ENCODE measurements at regions not wholly inside any gene's neighbourhood (a gene's known extent, or its start where the extent isn't known, plus 50 kb on each side); places are given as distances from the start of the nearest gene placed in this dataset.

GRCh38 chr18:22055466-22056238 lies 113.7 kb upstream of the GATA6 start:
- intact Hi-C loops (cut with DNase I) = no loop called here
- TF ChIP-seq, protein P1, sequence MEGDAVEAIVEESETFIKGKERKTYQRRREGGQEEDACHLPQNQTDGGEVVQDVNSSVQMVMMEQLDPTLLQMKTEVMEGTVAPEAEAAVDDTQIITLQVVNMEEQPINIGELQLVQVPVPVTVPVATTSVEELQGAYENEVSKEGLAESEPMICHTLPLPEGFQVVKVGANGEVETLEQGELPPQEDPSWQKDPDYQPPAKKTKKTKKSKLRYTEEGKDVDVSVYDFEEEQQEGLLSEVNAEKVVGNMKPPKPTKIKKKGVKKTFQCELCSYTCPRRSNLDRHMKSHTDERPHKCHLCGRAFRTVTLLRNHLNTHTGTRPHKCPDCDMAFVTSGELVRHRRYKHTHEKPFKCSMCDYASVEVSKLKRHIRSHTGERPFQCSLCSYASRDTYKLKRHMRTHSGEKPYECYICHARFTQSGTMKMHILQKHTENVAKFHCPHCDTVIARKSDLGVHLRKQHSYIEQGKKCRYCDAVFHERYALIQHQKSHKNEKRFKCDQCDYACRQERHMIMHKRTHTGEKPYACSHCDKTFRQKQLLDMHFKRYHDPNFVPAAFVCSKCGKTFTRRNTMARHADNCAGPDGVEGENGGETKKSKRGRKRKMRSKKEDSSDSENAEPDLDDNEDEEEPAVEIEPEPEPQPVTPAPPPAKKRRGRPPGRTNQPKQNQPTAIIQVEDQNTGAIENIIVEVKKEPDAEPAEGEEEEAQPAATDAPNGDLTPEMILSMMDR (IDR thresholded peaks at IDR 0.05) = no peak
- Histone ChIP-seq H3K9me3 (peaks cover 0 to 9% of the 10 kb centered on the region in 2 donors), H3K27ac (no peak overlapping the region), H3K36me3 (no peaks in the 10 kb centered on the region), H3K27me3 (no peaks in the 10 kb centered on the region), H3K4me1 (no peaks in the 10 kb centered on the region), H3K4me3 (no peak overlapping the region)
- ATAC-seq = no peak
- no peak for DNase-seq

DNA sequence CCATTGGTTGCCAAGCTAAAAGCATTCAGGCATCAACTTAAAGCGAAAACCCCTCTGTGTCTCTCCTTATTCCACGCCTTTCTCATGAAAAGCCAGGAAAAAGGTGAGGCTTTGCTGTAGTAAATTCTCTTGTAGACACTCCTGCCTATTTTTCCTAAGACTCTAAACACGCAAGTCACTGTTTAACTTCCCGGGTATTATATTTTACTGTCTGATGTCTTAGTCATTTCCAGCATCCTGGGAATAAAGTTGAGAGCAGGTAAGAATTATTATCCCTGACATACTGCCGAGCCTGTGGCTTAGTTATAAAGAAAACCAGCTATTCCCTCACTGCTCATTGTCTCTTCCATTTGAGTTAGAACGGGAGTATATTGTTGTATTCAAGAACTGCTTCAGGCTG lies 112.4 kb upstream of the GATA6 start:
- no peak overlapping the region for H3K4me3 ChIP-seq
- H3K36me3 ChIP-seq = no peaks in the 10 kb centered on the region
- ATAC-seq (no peak), DNase-seq (no peak)
- peaks cover 0 to 9% of the 10 kb centered on the region in 2 donors for H3K9me3 ChIP-seq
- no peaks in the 10 kb centered on the region for H3K27me3 ChIP-seq
- H3K27ac ChIP-seq = no peak overlapping the region
- intact Hi-C loops (cut with DNase I) = no loop called here
- TF ChIP-seq, protein P1 (IDR thresholded peaks at IDR 0.05) = no peak
- H3K4me1 ChIP-seq = no peaks in the 10 kb centered on the region

- Histone ChIP-seq H3K27me3 (no peaks in the 10 kb centered on the region), H3K4me3 (no peak overlapping the region), H3K36me3 (no peaks in the 10 kb centered on the region), H3K4me1 (no peaks in the 10 kb centered on the region), H3K27ac (no peak overlapping the region), H3K9me3 (peaks cover 0 to 9% of the 10 kb centered on the region in 2 donors)
- DNase-seq = no peak
- peak; percentile 16 for ATAC-seq
- intact Hi-C loops (cut with DNase I) = no loop called here
- TF ChIP-seq, protein P1 (IDR thresholded peaks at IDR 0.05) = no peak
Observed at GRCh38 chr18:22057908-22058527, 111.4 kb upstream of the GATA6 start.

DNA sequence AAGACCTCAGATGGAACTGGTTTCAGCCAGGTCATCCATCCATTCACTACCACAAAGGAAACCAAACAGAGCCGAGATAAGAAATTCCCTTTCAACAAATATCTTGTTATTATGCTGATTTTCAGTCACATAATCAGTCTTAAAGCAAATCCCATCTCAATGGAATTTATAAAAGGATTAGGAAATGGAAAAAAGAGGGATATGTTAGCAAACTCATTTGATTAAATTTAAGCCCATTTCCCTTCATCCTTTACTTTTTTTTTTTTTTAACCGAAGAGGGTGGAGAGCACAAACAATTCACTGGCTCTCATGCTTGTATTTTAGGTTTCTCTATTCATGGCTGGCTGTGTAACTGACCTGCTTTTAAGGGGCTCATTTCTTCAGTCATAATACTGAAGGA lies 109.0 kb upstream of the GATA6 start:
- DNase-seq (no peak), ATAC-seq (no peak)
- TF ChIP-seq, protein P1 (IDR thresholded peaks at IDR 0.05) = no peak
- intact Hi-C loops (cut with DNase I) = no loop called here
- H3K9me3 ChIP-seq = no peaks in the 10 kb centered on the region
- H3K4me3 ChIP-seq = no peak overlapping the region
- no peaks in the 10 kb centered on the region for H3K36me3 ChIP-seq
- H3K4me1 ChIP-seq = no peaks in the 10 kb centered on the region
- no peaks in the 10 kb centered on the region for H3K27me3 ChIP-seq
- H3K27ac ChIP-seq = no peak overlapping the region

- Histone ChIP-seq H3K36me3 (no peaks in the 10 kb centered on the region), H3K4me3 (no peak overlapping the region), H3K27ac (no peak overlapping the region), H3K9me3 (no peaks in the 10 kb centered on the region), H3K27me3 (no peaks in the 10 kb centered on the region), H3K4me1 (no peaks in the 10 kb centered on the region)
- DNase-seq (no peak), ATAC-seq (no peak)
- intact Hi-C loops (cut with DNase I) = no loop called here
- TF ChIP-seq, protein P1 (IDR thresholded peaks at IDR 0.05) = no peak
Observed at GRCh38 chr18:22063102-22063501, 106.3 kb upstream of the GATA6 start.

Measured in left lung (tissue), 4 donors.